ENCODE measurements at regions not wholly inside any gene's neighbourhood (a gene's known extent, or its start where the extent isn't known, plus 50 kb on each side); places are given as distances from the start of the nearest gene placed in this dataset.

- Mint-ChIP-seq H3K27me3 (peaks cover 2% of the 10 kb centered on the region), H3K4me3 (no peak overlapping the region), H3K27ac (no peak overlapping the region), H3K4me1 (no peaks in the 10 kb centered on the region), H3K36me3 (no peaks in the 10 kb centered on the region), H3K9me3 (no peaks in the 10 kb centered on the region)
These were observed 348.9 kb upstream of the ISL1 start for GRCh38 chr5:51034222-51034901.

GRCh38 chr5:51039424-51040329, 343.6 kb upstream of the ISL1 start:
- Mint-ChIP-seq H3K4me3 (no peak overlapping the region), H3K36me3 (no peaks in the 10 kb centered on the region), H3K4me1 (no peaks in the 10 kb centered on the region), H3K9me3 (no peaks in the 10 kb centered on the region), H3K27me3 (no peaks in the 10 kb centered on the region), H3K27ac (no peak overlapping the region)

GRCh38 chr5:51043745-51044144, 339.5 kb upstream of the ISL1 start:
- no peak overlapping the region for H3K4me3 Mint-ChIP-seq
- no peaks in the 10 kb centered on the region for H3K4me1 Mint-ChIP-seq
- no peak overlapping the region for H3K27ac Mint-ChIP-seq
- peaks cover 0 to 2% (median 0%) of the 10 kb centered on the region in 3 donors for H3K9me3 Mint-ChIP-seq
- no peaks in the 10 kb centered on the region for H3K36me3 Mint-ChIP-seq
- peaks cover 1% of the 10 kb centered on the region for H3K27me3 Mint-ChIP-seq

GRCh38 chr5:51047369-51047768, 335.9 kb upstream of the ISL1 start:
- no peaks in the 10 kb centered on the region for H3K36me3 Mint-ChIP-seq
- no peak overlapping the region for H3K4me3 Mint-ChIP-seq
- peaks cover 0 to 4% (median 0%) of the 10 kb centered on the region in 3 donors for H3K9me3 Mint-ChIP-seq
- no peaks in the 10 kb centered on the region for H3K4me1 Mint-ChIP-seq
- H3K27ac Mint-ChIP-seq = no peak overlapping the region
- peaks cover 1% of the 10 kb centered on the region for H3K27me3 Mint-ChIP-seq

GRCh38 chr5:51053361-51053760, 329.9 kb upstream of the ISL1 start:
- H3K36me3 Mint-ChIP-seq = no peaks in the 10 kb centered on the region
- H3K9me3 Mint-ChIP-seq = peaks cover 0 to 2% (median 0%) of the 10 kb centered on the region in 3 donors
- H3K27ac Mint-ChIP-seq = no peak overlapping the region
- H3K27me3 Mint-ChIP-seq = no peaks in the 10 kb centered on the region
- H3K4me3 Mint-ChIP-seq = no peak overlapping the region
- H3K4me1 Mint-ChIP-seq = peaks cover 0 to 1% (median 0%) of the 10 kb centered on the region in 3 donors

- Mint-ChIP-seq H3K36me3 (peaks cover 3% of the 10 kb centered on the region), H3K27ac (no peak overlapping the region), H3K27me3 (no peaks in the 10 kb centered on the region), H3K4me3 (no peak overlapping the region), H3K9me3 (peaks cover 1 to 12% (median 5%) of the 10 kb centered on the region in 3 donors), H3K4me1 (no peaks in the 10 kb centered on the region)
These were observed 322.3 kb upstream of the ISL1 start for GRCh38 chr5:51060953-51061352.

- Mint-ChIP-seq H3K4me1 (no peaks in the 10 kb centered on the region), H3K27ac (no peak overlapping the region), H3K36me3 (no peaks in the 10 kb centered on the region), H3K27me3 (no peaks in the 10 kb centered on the region), H3K9me3 (peaks cover 6 to 13% (median 12%) of the 10 kb centered on the region in 3 donors), H3K4me3 (no peak overlapping the region)
These were observed 310.3 kb upstream of the ISL1 start for GRCh38 chr5:51072937-51073336.

- Mint-ChIP-seq H3K4me1 (no peaks in the 10 kb centered on the region), H3K4me3 (no peak overlapping the region), H3K9me3 (peaks cover 2 to 3% (median 2%) of the 10 kb centered on the region in 3 donors), H3K27me3 (no peaks in the 10 kb centered on the region), H3K36me3 (peaks cover 2% of the 10 kb centered on the region), H3K27ac (no peak overlapping the region)
These were observed 300.5 kb upstream of the ISL1 start for GRCh38 chr5:51082741-51083140.

GRCh38 chr5:51091816-51092215, 291.4 kb upstream of the ISL1 start:
- Mint-ChIP-seq H3K4me3 (no peak overlapping the region), H3K4me1 (no peaks in the 10 kb centered on the region), H3K27me3 (no peaks in the 10 kb centered on the region), H3K9me3 (peaks cover 0 to 6% (median 0%) of the 10 kb centered on the region in 3 donors), H3K27ac (no peak overlapping the region), H3K36me3 (no peaks in the 10 kb centered on the region)

- Mint-ChIP-seq H3K36me3 (no peaks in the 10 kb centered on the region), H3K4me1 (no peaks in the 10 kb centered on the region), H3K9me3 (peaks cover 0 to 4% (median 3%) of the 10 kb centered on the region in 3 donors), H3K27ac (peak overlapping the region in 1 of 3 donors; percentile 54), H3K27me3 (no peaks in the 10 kb centered on the region), H3K4me3 (no peak overlapping the region)
These were observed 287.8 kb upstream of the ISL1 start for GRCh38 chr5:51095486-51095885.

- Mint-ChIP-seq H3K27ac (no peak overlapping the region), H3K27me3 (no peaks in the 10 kb centered on the region), H3K4me1 (no peaks in the 10 kb centered on the region)
These were observed 286.4 kb upstream of the ISL1 start for GRCh38 chr5:51096859-51097258.

GRCh38 chr5:51099173-51099853, 283.9 kb upstream of the ISL1 start:
- Mint-ChIP-seq H3K27me3 (no peaks in the 10 kb centered on the region), H3K27ac (no peak overlapping the region), H3K9me3 (peaks cover 0 to 9% (median 6%) of the 10 kb centered on the region in 3 donors)

More at GRCh38 chr5:51096859-51097258, 286.4 kb upstream of the ISL1 start:
- no peaks in the 10 kb centered on the region for H3K36me3 Mint-ChIP-seq
- H3K4me3 Mint-ChIP-seq = no peak overlapping the region
- H3K9me3 Mint-ChIP-seq = peaks cover 0 to 6% (median 6%) of the 10 kb centered on the region in 3 donors

GRCh38 chr5:51104556-51104955, 278.7 kb upstream of the ISL1 start:
- no peaks in the 10 kb centered on the region for H3K27me3 Mint-ChIP-seq
- peaks cover 0 to 12% (median 4%) of the 10 kb centered on the region in 3 donors for H3K9me3 Mint-ChIP-seq
- no peak overlapping the region for H3K27ac Mint-ChIP-seq
- H3K4me1 Mint-ChIP-seq = no peaks in the 10 kb centered on the region
- H3K36me3 Mint-ChIP-seq = no peaks in the 10 kb centered on the region
- H3K4me3 Mint-ChIP-seq = no peak overlapping the region

More at GRCh38 chr5:51099173-51099853, 283.9 kb upstream of the ISL1 start:
- H3K4me3 Mint-ChIP-seq = no peak overlapping the region
- no peaks in the 10 kb centered on the region for H3K36me3 Mint-ChIP-seq
- H3K4me1 Mint-ChIP-seq = no peaks in the 10 kb centered on the region

- Mint-ChIP-seq H3K4me1 (no peaks in the 10 kb centered on the region), H3K4me3 (no peak overlapping the region), H3K9me3 (peaks cover 0 to 6% (median 0%) of the 10 kb centered on the region in 3 donors), H3K36me3 (peaks cover 2% of the 10 kb centered on the region), H3K27ac (no peak overlapping the region), H3K27me3 (no peaks in the 10 kb centered on the region)
These were observed 273.4 kb upstream of the ISL1 start for GRCh38 chr5:51109786-51110410.

- no peaks in the 10 kb centered on the region for H3K27me3 Mint-ChIP-seq
These were observed 252.0 kb upstream of the ISL1 start for GRCh38 chr5:51131266-51131665.

More at GRCh38 chr5:51131266-51131665, 252.0 kb upstream of the ISL1 start:
- Mint-ChIP-seq H3K9me3 (peaks cover 0 to 8% (median 2%) of the 10 kb centered on the region in 3 donors), H3K4me1 (no peaks in the 10 kb centered on the region), H3K36me3 (no peaks in the 10 kb centered on the region), H3K27ac (no peak overlapping the region), H3K4me3 (no peak overlapping the region)
